MM.1S (cell line): ENCODE measurements at regions not wholly inside any gene's neighbourhood (a gene's known extent, or its start where the extent isn't known, plus 50 kb on each side); places are given as distances from the start of the nearest gene placed in this dataset.

Experiments
- DNase-seq: peaks from one replicate; pipeline ENCODE4 v3.0.0-alpha.2; 2015
- H2AFZ ChIP-seq: fragments of 300-600 bp; sonication (generic); 2 replicates; pipeline ENCODE4 v1.6.0; 2016; ENCODE audit warnings: antibody characterized with exemption, low read length
- H3F3A ChIP-seq: fragments of 300-600 bp; sonication (generic); 2 replicates; pipeline ENCODE4 v1.6.1; 2016; ENCODE audit warnings: mild to moderate bottlenecking, antibody characterized with exemption, low read length, moderate library complexity, mixed read lengths; ENCODE audit not compliant: insufficient read depth
- H3K27ac ChIP-seq: fragments of 300-600 bp; sonication (generic); 2 replicates; pipeline ENCODE4 v1.5.1; 2016; ENCODE audit warnings: mild to moderate bottlenecking, low read length
- H3K27me3 ChIP-seq: fragments of 300-600 bp; sonication (generic); replicated peaks from 2 replicates; pipeline ENCODE4 v1.6.0; 2016; ENCODE audit warnings: low read length; ENCODE audit not compliant: insufficient read depth
- H3K36me3 ChIP-seq: fragments of 300-600 bp; sonication (generic); replicated peaks from 2 replicates; pipeline ENCODE4 v1.6.1; 2016; ENCODE audit warnings: mild to moderate bottlenecking, low read length, mixed read lengths; ENCODE audit not compliant: insufficient read depth
- H3K4me1 ChIP-seq: fragments of 300-600 bp; sonication (generic); 2 replicates; pipeline ENCODE4 v1.6.1; 2016; ENCODE audit warnings: low read length, mixed read lengths
- H3K4me2 ChIP-seq: fragments of 300-600 bp; sonication (generic); 2 replicates; pipeline ENCODE4 v1.6.0; 2016; ENCODE audit warnings: low read depth, low read length
- H3K4me3 ChIP-seq: fragments of 300-600 bp; sonication (generic); 2 replicates; pipeline ENCODE4 v1.5.1; 2016; ENCODE audit warnings: low read length, mixed read lengths
- H3K79me2 ChIP-seq: fragments of 300-600 bp; sonication (generic); 2 replicates; pipeline ENCODE4 v1.6.1; 2016; ENCODE audit warnings: mixed run types, low read length, mixed read lengths
- H3K9ac ChIP-seq: fragments of 300-600 bp; sonication (generic); 2 replicates; pipeline ENCODE4 v1.6.1; 2016; ENCODE audit warnings: low read length, mixed read lengths
- H3K9me2 ChIP-seq: fragments of 300-600 bp; sonication (generic); replicated peaks from 2 replicates; pipeline ENCODE4 v1.6.1; 2016; ENCODE audit warnings: mild to moderate bottlenecking, low read length, mixed read lengths; ENCODE audit not compliant: insufficient read depth
- H3K9me3 ChIP-seq: fragments of 300-600 bp; sonication (generic); replicated peaks from 2 replicates; pipeline ENCODE4 v1.6.1; 2016; ENCODE audit warnings: mild to moderate bottlenecking, low read length, mixed read lengths; ENCODE audit not compliant: insufficient read depth
- H4K20me1 ChIP-seq: fragments of 300-600 bp; sonication (generic); 2 replicates; pipeline ENCODE4 v1.6.1; 2016; ENCODE audit warnings: mild to moderate bottlenecking, low read length, moderate library complexity, mixed read lengths; ENCODE audit not compliant: insufficient read depth
- CTCF ChIP-seq: fragments of 300-600 bp; sonication (generic); IDR thresholded peaks from 2 replicates; pipeline ENCODE4 v1.5.1; 2016; ENCODE audit warnings: antibody characterized with exemption, low read length, mixed read lengths
- EZH2 ChIP-seq: fragments of 300-600 bp; sonication (generic); optimal IDR thresholded peaks from 2 replicates; pipeline ENCODE3; 2017; ENCODE audit warnings: low read depth, mild to moderate bottlenecking, antibody characterized with exemption, low read length, mixed read lengths
- EZH2phosphoT487 ChIP-seq: fragments of 300-600 bp; sonication (generic); IDR thresholded peaks from 2 replicates; pipeline ENCODE4 v1.6.1; 2018; ENCODE audit warnings: antibody characterized with exemption, low read length

- Histone ChIP-seq H3K4me1 (no peaks in the 10 kb centered on the region), H3K9me3 (no peaks in the 10 kb centered on the region), H3K79me2 (no peaks in the 10 kb centered on the region), H2AFZ (no peak overlapping the region), H3K4me3 (no peak overlapping the region), H3K9me2 (no peaks in the 10 kb centered on the region), H3K9ac (no peak overlapping the region), H3K27ac (no peak overlapping the region), H3K36me3 (no peaks in the 10 kb centered on the region), H3F3A (no peaks in the 10 kb centered on the region), H3K4me2 (no peak overlapping the region), H4K20me1 (no peaks in the 10 kb centered on the region), H3K27me3 (no peaks in the 10 kb centered on the region)
- no peak for DNase-seq
- no peak for TF ChIP-seq EZH2
These were observed 125.7 kb upstream of the NEBL start for GRCh38 chr10:21022821-21023220.

GRCh38 chr10:21021843-21022594, 124.9 kb upstream of the NEBL start:
- 0 out of 2 replicates have a peak overlapping the region, but pooled peaks have one; percentile 10 for H2AFZ ChIP-seq
- no peak for DNase-seq
- no peak overlapping the region for H3K4me2 ChIP-seq
- no peak overlapping the region for H3K27ac ChIP-seq
- H3K9me3 ChIP-seq = no peaks in the 10 kb centered on the region
- H3K79me2 ChIP-seq = no peaks in the 10 kb centered on the region
- no peak overlapping the region for H3K4me3 ChIP-seq
- H3K9ac ChIP-seq = no peak overlapping the region
- H3K4me1 ChIP-seq = no peaks in the 10 kb centered on the region
- H3K36me3 ChIP-seq = no peaks in the 10 kb centered on the region
- TF ChIP-seq EZH2 (no peak), CTCF (peak; percentile 42)
- H3K9me2 ChIP-seq = no peaks in the 10 kb centered on the region
- H3F3A ChIP-seq = no peaks in the 10 kb centered on the region
- no peaks in the 10 kb centered on the region for H3K27me3 ChIP-seq
- H4K20me1 ChIP-seq = no peaks in the 10 kb centered on the region

GRCh38 chr10:21021231-21021630, 124.1 kb upstream of the NEBL start:
- H3K9me2 ChIP-seq = no peaks in the 10 kb centered on the region
- no peaks in the 10 kb centered on the region for H3F3A ChIP-seq
- no peak overlapping the region for H3K4me2 ChIP-seq
- no peak overlapping the region for H3K9ac ChIP-seq
- H2AFZ ChIP-seq = no peak overlapping the region
- peaks cover 7% of the 10 kb centered on the region for H3K4me1 ChIP-seq
- H3K9me3 ChIP-seq = no peaks in the 10 kb centered on the region
- H3K79me2 ChIP-seq = no peaks in the 10 kb centered on the region
- no peak for DNase-seq
- no peaks in the 10 kb centered on the region for H3K27me3 ChIP-seq
- H3K4me3 ChIP-seq = no peak overlapping the region
- H4K20me1 ChIP-seq = no peaks in the 10 kb centered on the region
- TF ChIP-seq CTCF = no peak
- no peak for TF ChIP-seq EZH2
- no peak for TF ChIP-seq EZH2phosphoT487
- H3K27ac ChIP-seq = no peak overlapping the region
- H3K36me3 ChIP-seq = no peaks in the 10 kb centered on the region

GRCh38 chr10:21020545-21020944, 123.4 kb upstream of the NEBL start:
- no peak overlapping the region for H3K4me3 ChIP-seq
- no peak for TF ChIP-seq EZH2phosphoT487
- TF ChIP-seq EZH2 = no peak
- peak; percentile 64 for TF ChIP-seq CTCF

More at GRCh38 chr10:21020545-21020944, 123.4 kb upstream of the NEBL start:
- Histone ChIP-seq H3K79me2 (no peaks in the 10 kb centered on the region), H2AFZ (peak overlapping the region; percentile 36), H3K4me1 (peaks cover 8% of the 10 kb centered on the region), H3K9me3 (no peaks in the 10 kb centered on the region), H3F3A (no peaks in the 10 kb centered on the region), H3K27me3 (no peaks in the 10 kb centered on the region), H3K36me3 (no peaks in the 10 kb centered on the region), H4K20me1 (no peaks in the 10 kb centered on the region), H3K9ac (no peak overlapping the region), H3K27ac (no peak overlapping the region), H3K4me2 (no peak overlapping the region), H3K9me2 (no peaks in the 10 kb centered on the region)
- peak; percentile 45 for DNase-seq
